WTC11 (cell line): ENCODE measurements at regions not wholly inside any gene's neighbourhood (a gene's known extent, or its start where the extent isn't known, plus 50 kb on each side); places are given as distances from the start of the nearest gene placed in this dataset.

Experiments
- ATAC-seq: fragments of 200-7000 bp; cut with Tn5 transposase; 2 replicates; pipeline ENCODE4 v1.10.0; 2021; ENCODE audit warnings: mild to moderate bottlenecking, moderate library complexity
- CTCF ChIA-PET: fragments of 300-600 bp; sonication (Branson Sonifier 250); formaldehyde crosslinking; loops from one replicate; lab custom pipeline; 2021; ENCODE audit warnings: antibody characterized with exemption; lab: Charles Lee
- POLR2A ChIA-PET: fragments of 350-600 bp; sonication (Branson Sonifier 250); formaldehyde crosslinking; loops from one replicate; lab custom pipeline; 2021; ENCODE audit warnings: antibody characterized with exemption; lab: Charles Lee
- DNase-seq: peaks from one replicate; pipeline ENCODE4 v3.0.0; 2021; ENCODE audit warnings: low spot score
- H3K27ac Mint-ChIP-seq: 2 replicates; pipeline ENCODE4 v1.8.0; 2021; ENCODE audit warnings: mixed read lengths
- H3K27me3 Mint-ChIP-seq: 2 replicates; pipeline ENCODE4 v1.8.0; 2021; ENCODE audit warnings: low read depth, mild to moderate bottlenecking, moderate library complexity, mixed read lengths
- H3K36me3 Mint-ChIP-seq: 2 replicates; pipeline ENCODE4 v1.8.0; 2021; ENCODE audit warnings: mixed read lengths
- H3K4me1 Mint-ChIP-seq: 2 replicates; pipeline ENCODE4 v1.8.0; 2022; ENCODE audit warnings: mixed read lengths
- H3K4me3 Mint-ChIP-seq: 2 replicates; pipeline ENCODE4 v1.8.0; 2021; ENCODE audit warnings: mild to moderate bottlenecking, moderate library complexity, mixed read lengths
- H3K9me3 Mint-ChIP-seq: 2 replicates; pipeline ENCODE4 v1.8.0; 2021; ENCODE audit warnings: mixed read lengths
- AFF4 ChIP-seq: sonication (generic); formaldehyde crosslinking; IDR thresholded peaks from 2 replicates; pipeline ENCODE4 v1.8.1; 2023; ENCODE audit warnings: mild to moderate bottlenecking, missing genetic modification reagents, borderline replicate concordance
- CREM ChIP-seq: sonication (generic); formaldehyde crosslinking; IDR thresholded peaks from 2 replicates; pipeline ENCODE4 v1.8.1; 2022; ENCODE audit warnings: mild to moderate bottlenecking, missing genetic modification reagents, moderate library complexity
- GTF2I ChIP-seq: fragments of 250-450 bp; sonication (Bioruptor Pico); conservative IDR thresholded peaks from 2 replicates; pipeline ENCODE4 v1.4.0; 2021; ENCODE audit warnings: mild to moderate bottlenecking
- HMGXB4 ChIP-seq: sonication (generic); formaldehyde crosslinking; IDR thresholded peaks from 2 replicates; pipeline ENCODE4 v1.8.1; 2023; ENCODE audit warnings: mild to moderate bottlenecking, moderate library complexity, missing genetic modification reagents
- JUN ChIP-seq: sonication (generic); formaldehyde crosslinking; IDR thresholded peaks from 2 replicates; pipeline ENCODE4 v1.8.0; 2023; ENCODE audit warnings: mild to moderate bottlenecking, missing genetic modification reagents
- PRDM15 ChIP-seq: sonication (generic); formaldehyde crosslinking; IDR thresholded peaks from 2 replicates; pipeline ENCODE4 v1.8.0; 2022; ENCODE audit warnings: missing genetic modification reagents
- SP1 ChIP-seq: sonication (generic); formaldehyde crosslinking; conservative IDR thresholded peaks from 2 replicates; pipeline ENCODE4 v1.8.1; 2022; ENCODE audit warnings: missing genetic modification reagents
- ZNF121 ChIP-seq: sonication (generic); formaldehyde crosslinking; IDR thresholded peaks from 2 replicates; pipeline ENCODE4 v1.8.0; 2023; ENCODE audit warnings: missing genetic modification reagents
- TF ChIP-seq, protein P1 (sequence below): sonication (generic); formaldehyde crosslinking; IDR thresholded peaks from 2 replicates; pipeline ENCODE4 v1.8.0; 2022; ENCODE audit warnings: mild to moderate bottlenecking, missing genetic modification reagents
- TF ChIP-seq, protein P2 (sequence below): fragments of 250-450 bp; sonication (Bioruptor Pico); conservative IDR thresholded peaks from 2 replicates; pipeline ENCODE4 v1.9.0; 2021; ENCODE audit warnings: mild to moderate bottlenecking

- TF ChIP-seq CREM (CRISPR knock-in tag) (no peak), GTF2I (no peak), PRDM15 (CRISPR knock-in tag) (no peak), SP1 (CRISPR knock-in tag) (no peak), ZNF121 (CRISPR knock-in tag) (no peak), AFF4 (CRISPR knock-in tag) (no peak), JUN (CRISPR knock-in tag) (no peak)
- TF ChIP-seq, protein P1, sequence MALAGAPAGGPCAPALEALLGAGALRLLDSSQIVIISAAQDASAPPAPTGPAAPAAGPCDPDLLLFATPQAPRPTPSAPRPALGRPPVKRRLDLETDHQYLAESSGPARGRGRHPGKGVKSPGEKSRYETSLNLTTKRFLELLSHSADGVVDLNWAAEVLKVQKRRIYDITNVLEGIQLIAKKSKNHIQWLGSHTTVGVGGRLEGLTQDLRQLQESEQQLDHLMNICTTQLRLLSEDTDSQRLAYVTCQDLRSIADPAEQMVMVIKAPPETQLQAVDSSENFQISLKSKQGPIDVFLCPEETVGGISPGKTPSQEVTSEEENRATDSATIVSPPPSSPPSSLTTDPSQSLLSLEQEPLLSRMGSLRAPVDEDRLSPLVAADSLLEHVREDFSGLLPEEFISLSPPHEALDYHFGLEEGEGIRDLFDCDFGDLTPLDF (CRISPR knock-in tag) = no peak
These were observed 164.7 kb upstream of the MEOX2 start (continued) for GRCh38 chr7:15851201-15851600.

DNA sequence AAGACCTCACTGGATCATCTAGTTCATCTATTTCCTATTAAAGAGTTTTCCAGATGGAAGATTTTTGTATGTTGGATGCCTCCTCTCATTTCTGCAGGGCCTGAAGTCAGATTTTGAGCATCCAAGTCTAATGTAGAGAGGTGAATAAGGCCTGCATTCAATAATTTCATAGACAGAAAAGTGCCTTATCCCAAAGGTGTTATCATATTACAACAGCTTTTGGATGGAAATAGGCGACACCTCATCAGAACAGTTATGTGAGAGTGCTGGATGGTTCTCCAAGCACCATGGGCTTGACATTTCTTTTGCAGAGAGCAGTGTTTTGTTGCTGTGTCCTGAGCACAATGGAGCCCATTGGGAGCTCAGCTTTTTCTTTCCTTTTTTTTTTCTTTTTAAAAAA is 162.4 kb upstream of the MEOX2 start:
- DNase-seq (no peak), ATAC-seq (no peak)
- no peaks in the 10 kb centered on the region for H3K36me3 Mint-ChIP-seq
- ChIA-PET POLR2A (no interaction called here), CTCF (no interaction called here)
- TF ChIP-seq, protein P2, sequence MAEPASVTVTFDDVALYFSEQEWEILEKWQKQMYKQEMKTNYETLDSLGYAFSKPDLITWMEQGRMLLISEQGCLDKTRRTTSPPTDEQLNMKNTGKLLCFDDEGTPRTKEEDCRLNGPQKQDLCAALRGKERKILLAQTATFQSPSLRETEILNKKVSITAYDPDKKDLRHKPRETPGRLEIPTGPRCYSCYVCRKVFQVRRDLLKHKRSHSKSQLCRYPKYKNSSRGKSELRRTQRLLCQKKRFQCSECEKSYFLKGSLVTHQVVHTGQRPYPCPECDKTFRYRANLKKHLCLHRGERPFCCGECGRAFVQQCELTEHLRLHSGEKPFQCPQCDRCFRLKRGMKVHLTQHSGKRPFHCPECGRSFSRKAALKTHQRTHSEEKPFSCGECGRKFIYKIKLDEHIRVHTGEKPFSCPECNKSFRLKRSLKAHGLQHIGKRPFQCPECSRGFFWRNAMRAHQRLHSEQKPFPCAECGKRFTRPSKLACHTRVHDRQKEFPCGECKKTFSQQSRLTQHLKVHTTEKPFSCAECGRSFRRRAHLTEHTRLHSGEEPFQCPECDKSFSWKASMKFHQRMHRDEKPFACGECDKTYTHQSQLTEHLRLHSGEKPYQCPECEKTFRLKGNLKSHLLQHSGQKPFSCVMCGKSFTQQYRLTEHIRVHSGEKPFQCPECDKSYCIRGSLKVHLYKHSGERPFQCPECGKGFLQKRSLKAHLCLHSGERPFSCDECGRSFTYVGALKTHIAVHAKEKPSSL (CRISPR knock-in tag) = no peak
- H3K27me3 Mint-ChIP-seq = no peaks in the 10 kb centered on the region
- H3K4me3 Mint-ChIP-seq = no peak overlapping the region
- H3K9me3 Mint-ChIP-seq = no peaks in the 10 kb centered on the region
- H3K4me1 Mint-ChIP-seq = no peaks in the 10 kb centered on the region
- H3K27ac Mint-ChIP-seq = no peak overlapping the region

DNA sequence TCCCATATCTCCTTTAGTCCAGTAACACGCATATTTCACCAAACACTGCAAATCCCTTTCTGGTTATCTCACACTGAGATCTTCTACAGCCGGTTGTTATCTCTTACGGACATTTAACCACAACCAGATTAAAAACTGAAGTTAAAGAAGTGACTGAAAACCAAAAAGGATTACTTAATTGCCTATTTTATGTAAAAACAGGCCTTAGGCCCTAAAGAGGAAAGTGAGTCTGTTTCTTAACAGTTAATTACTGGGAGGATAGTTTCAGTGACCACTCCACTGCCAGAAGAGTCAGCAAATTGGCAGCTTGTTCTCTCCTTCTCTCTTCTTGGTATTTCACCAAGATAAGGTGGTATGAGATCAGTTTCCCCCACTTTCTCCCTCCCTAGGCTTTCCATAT is 161.9 kb upstream of the MEOX2 start:
- Mint-ChIP-seq H3K27ac (no peak overlapping the region), H3K4me3 (no peak overlapping the region)
- POLR2A ChIA-PET = no interaction called here
- TF ChIP-seq HMGXB4 (CRISPR knock-in tag) (no peak), SP1 (CRISPR knock-in tag) (no peak)
- TF ChIP-seq, all 79 proteins: peak for 0
- no peaks in the 10 kb centered on the region for H3K27me3 Mint-ChIP-seq
- DNase-seq (no peak), ATAC-seq (no peak)
- no peaks in the 10 kb centered on the region for H3K4me1 Mint-ChIP-seq
- no peaks in the 10 kb centered on the region for H3K36me3 Mint-ChIP-seq
- CTCF ChIA-PET = no interaction called here
- no peaks in the 10 kb centered on the region for H3K9me3 Mint-ChIP-seq
